ENCODE measurements at regions not wholly inside any gene's neighbourhood (a gene's known extent, or its start where the extent isn't known, plus 50 kb on each side); places are given as distances from the start of the nearest gene placed in this dataset.

DNA sequence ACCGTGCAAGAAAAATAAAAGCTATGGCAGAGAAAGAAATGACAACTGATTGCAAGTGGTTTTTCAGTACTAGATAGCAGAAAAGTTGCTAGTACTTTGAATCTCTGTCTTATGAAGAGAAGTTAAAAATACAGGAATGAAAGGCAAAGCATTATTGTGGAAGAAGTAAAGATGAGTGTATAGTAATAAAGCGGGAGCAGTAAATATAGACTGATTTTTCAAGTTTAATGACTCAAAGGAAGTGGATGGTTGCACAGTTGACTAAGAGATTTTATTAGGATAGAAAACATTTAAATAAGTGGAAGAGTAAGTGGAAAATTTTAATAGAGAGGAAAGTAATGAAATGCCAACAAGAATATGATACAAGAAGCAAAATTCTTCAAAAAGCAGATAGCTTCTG, 1076.1 kb upstream of the CADM2 start:
- TF ChIP-seq, protein P1, sequence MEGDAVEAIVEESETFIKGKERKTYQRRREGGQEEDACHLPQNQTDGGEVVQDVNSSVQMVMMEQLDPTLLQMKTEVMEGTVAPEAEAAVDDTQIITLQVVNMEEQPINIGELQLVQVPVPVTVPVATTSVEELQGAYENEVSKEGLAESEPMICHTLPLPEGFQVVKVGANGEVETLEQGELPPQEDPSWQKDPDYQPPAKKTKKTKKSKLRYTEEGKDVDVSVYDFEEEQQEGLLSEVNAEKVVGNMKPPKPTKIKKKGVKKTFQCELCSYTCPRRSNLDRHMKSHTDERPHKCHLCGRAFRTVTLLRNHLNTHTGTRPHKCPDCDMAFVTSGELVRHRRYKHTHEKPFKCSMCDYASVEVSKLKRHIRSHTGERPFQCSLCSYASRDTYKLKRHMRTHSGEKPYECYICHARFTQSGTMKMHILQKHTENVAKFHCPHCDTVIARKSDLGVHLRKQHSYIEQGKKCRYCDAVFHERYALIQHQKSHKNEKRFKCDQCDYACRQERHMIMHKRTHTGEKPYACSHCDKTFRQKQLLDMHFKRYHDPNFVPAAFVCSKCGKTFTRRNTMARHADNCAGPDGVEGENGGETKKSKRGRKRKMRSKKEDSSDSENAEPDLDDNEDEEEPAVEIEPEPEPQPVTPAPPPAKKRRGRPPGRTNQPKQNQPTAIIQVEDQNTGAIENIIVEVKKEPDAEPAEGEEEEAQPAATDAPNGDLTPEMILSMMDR (IDR thresholded peaks at IDR 0.05; ENCODE audit: poor library complexity), result no peak
- TF ChIP-seq EZH2phosphoT487 (IDR thresholded peaks at IDR 0.05; ENCODE audit: low read depth, severe bottlenecking, unreplicated experiment), result no peak
- no peak for TF ChIP-seq EZH2 (IDR thresholded peaks at IDR 0.05; ENCODE audit: borderline replicate concordance)

Measured in hepatocyte (in vitro differentiated cells).